NCI-H2107 treated with DMSO at 0.1 percent for 48 hours (cell line): ENCODE measurements at regions not wholly inside any gene's neighbourhood (a gene's known extent, or its start where the extent isn't known, plus 50 kb on each side); places are given as distances from the start of the nearest gene placed in this dataset.

Experiments used
- DNase-seq: peaks from one replicate; lab custom pipeline; 2025; ENCODE audit not compliant: unreplicated experiment; lab: John Stamatoyannopoulos, UW

- DNase-seq = no peak
These were observed 777.2 kb upstream of the ADAMTS5 start for GRCh38 chr21:27743971-27744564.

- DNase-seq = no peak
These were observed 774.8 kb upstream of the ADAMTS5 start for GRCh38 chr21:27741736-27742135.

- no peak for DNase-seq
These were observed 773.2 kb upstream of the ADAMTS5 start for GRCh38 chr21:27740084-27740483.

- DNase-seq = no peak
These were observed 772.3 kb upstream of the ADAMTS5 start for GRCh38 chr21:27739187-27739586.

DNA sequence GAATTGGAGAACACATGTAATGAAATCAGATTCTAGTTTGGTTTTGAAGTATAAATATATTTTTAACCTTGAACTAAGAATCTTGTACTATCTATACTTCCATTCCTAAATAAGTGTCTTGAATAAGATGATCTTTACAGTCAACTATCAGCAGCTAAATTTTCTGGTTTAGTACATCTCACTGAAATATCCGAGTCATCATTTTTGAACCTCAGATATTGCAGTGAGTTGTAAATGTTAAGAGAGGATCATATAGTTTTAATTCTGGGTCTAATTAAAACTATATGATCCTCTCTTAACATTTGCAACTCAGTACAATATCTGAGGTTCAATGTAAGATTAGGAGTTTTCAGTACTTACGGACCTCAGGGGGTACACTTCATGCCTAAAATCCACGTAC is 768.8 kb upstream of the ADAMTS5 start:
- no peak for DNase-seq

DNA sequence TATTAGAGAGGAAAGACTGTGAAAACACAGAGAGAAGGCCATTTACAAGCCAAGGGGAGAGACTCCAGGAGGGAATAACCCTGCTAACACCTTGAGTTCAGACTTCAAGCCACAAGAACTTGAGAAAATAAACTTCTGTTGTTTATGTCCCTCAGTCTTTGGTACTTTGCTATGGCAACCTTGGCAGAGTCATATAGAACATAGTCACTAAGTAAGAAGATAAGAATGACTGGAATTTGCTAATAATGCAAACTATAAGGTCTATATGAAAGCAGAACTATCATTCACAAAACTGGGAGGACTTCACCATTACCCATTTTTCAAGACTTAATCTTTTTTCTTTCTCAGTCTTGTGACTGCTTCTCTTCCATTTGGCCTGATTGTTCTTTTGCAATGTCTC is 767.3 kb upstream of the ADAMTS5 start:
- no peak for DNase-seq

DNA sequence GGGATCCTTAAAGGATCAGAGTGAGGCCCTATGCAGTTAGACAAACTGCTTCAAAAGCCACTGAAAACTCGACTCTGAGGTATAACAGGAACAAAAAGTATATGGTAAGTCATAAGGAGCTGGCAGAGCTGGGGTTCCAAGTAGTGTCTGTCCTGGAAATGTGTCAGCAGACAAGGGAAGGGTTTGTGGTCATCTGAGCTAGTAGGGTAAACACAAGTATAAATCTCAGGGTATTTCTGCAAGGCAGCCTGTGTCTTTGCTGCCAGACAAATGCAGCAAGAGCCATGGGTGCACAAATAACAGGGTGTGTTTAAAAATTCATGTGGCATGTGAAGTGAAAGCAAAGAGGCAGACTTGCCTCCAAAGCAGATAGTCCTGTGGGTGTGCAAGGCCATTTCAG is 759.0 kb upstream of the ADAMTS5 start:
- DNase-seq = no peak

- DNase-seq = no peak
These were observed 755.2 kb upstream of the ADAMTS5 start for GRCh38 chr21:27722095-27722494.

DNA sequence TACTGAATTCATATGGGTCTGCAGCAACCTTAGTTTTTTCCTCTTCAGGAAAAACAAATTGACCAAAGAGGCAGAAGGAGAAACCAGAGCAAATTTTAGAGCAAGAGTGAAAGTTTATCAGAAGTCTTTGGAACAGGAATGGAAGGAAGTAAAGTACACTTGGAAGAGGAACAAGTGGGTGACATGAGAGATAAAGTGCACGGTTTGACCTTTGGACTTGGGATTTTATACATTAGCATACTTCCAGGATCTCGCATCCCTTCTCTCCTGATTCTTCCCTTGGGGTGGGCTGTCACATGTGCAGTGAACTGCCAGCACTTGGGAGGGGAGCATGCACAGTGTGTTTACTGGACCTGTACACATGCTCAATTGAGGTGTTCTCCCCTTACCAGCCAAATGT is 754.8 kb upstream of the ADAMTS5 start:
- no peak for DNase-seq

DNA sequence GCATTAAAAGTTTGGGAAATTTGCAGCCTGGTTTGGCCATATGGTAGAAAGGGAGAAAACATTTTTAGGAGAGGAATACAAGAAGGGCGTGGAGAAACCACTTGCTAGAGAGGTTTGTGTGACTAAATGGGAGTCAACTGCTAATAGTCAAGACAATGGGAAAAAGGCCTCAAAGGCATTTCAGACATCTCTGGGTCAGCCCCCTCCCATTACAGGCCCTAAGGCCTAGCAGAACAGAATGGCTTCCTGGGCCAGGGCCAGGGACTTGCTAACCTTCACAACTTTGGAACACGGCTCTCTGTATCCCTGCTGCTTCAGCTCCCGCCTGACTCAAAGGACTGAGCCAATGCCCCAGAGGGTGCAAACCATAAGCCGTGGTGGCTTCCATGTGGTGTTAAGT is 752.3 kb upstream of the ADAMTS5 start:
- DNase-seq = no peak

DNA sequence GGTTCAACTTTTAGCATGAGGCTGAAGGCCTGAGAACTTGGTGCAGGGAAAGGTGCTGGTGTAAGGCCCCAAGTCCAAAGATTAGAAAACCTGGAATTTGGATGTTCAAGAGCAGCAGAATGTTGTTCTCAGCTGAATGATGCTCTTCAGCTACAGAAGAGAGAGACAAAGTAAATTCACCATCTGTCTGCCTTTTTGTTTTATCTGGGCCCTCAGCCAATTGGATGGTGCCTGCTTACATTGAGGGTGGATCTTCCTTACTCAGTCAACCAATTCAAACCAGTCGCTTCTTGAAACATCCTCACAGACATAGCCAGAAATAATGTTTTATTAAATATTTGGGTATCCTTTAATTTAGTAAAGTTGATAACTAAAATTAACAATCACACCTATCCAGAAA is 748.2 kb upstream of the ADAMTS5 start:
- no peak for DNase-seq

DNA sequence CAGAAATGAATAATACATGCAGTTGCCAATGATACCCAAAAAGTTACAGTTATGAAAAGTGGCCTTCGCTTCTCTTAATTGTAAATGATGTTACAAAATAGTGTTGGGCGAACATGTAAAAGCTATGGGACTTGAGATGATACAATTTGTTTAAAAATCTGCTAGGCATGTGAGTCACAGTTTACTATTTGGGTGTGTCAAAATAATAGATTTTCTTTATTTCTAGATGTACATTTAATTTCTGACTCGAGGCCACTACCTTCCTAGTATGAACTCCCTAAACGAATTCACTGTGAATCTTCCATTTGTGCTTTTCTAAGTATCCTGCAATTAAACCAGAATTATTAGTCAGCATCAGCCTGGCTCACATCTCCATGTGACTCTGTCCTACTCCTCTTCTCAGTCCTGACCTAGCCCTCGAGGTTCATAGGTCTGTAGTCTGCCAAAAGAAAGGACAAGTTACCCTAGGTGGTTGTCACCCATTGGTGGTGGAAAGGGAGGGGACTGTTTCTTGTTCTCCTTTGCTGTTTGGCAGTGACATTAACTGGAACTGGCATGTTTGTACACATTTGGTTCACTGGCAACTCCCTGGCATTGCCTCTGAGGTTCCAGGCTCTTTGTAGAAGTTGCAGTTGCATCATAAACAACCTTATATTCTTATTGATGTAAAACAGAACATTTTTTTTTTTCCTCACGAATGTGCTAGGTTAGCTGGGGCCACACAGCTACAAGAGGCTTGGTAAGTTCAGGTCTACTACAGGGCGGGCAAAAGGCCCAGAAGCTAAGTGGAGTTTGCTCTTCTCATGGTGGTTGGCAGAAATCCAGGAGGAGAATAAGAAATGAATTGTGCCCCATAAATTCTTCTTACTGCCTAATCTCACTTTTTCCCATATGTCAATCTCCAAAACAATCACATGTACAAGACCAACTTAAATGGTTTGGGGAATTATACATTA is 746.5 kb upstream of the ADAMTS5 start:
- no peak for DNase-seq

- DNase-seq = no peak
These were observed 737.8 kb upstream of the ADAMTS5 start for GRCh38 chr21:27704567-27705166.

DNA sequence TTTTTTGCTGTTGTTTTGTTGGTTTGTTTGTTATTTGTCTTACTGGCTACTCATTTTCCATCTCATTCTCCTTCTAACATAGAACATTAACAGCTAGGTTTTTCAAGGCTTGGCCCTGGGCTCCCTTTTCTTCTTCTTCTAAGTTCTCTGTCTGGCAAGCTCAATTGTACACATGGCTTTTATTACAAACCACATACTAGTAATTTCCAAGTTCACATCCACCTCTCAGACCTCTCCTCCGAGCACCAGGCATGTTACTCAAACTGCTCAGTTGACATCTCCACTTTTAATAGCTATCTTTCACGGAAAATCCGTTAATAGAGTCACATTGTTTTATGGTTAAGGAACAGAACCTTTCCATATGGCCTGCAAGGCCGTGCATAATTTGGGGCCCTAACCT is 736.9 kb upstream of the ADAMTS5 start:
- no peak for DNase-seq

- DNase-seq = peak; percentile 22
These were observed 734.2 kb upstream of the ADAMTS5 start for GRCh38 chr21:27700974-27701614.

GRCh38 chr21:27695246-27695645 is 728.4 kb upstream of the ADAMTS5 start:
- no peak for DNase-seq

DNA sequence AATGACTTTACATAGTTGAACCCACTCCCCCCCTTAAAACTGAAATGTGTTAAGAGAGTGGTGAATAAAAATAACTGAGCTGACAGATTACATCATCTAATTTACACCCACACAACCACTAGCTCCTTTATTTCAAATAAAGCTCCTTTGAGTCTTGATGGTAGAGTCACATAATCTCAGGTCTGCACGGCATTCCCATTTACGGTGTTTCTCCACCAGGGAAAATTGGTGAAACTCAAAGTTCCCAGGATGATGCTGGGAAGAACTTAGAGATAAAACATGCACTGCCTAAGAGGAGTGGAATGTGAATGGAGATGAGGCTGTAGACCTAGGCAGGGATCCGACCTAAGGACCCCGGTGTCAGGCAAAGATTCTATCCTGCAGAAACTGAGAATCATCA is 727.8 kb upstream of the ADAMTS5 start:
- DNase-seq = no peak

DNA sequence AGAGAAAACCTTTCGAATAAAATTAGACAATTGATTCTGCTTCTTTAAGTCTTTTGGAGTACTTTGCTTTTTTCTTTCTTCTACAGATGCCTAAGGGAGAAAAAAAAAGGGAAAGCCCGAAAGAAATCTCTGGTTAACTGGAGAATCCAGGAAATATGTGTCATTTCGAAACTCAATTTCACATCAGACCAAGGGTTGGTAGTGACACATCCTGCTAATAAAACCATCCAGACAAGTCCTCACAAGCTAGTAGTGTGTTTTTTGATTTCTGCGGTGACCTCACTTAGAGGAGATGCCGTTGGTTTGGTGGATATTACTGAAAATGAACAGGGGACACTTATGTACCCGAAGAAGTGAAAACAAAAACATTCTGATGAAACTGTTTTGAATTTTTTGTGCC is 726.5 kb upstream of the ADAMTS5 start:
- DNase-seq = no peak

DNA sequence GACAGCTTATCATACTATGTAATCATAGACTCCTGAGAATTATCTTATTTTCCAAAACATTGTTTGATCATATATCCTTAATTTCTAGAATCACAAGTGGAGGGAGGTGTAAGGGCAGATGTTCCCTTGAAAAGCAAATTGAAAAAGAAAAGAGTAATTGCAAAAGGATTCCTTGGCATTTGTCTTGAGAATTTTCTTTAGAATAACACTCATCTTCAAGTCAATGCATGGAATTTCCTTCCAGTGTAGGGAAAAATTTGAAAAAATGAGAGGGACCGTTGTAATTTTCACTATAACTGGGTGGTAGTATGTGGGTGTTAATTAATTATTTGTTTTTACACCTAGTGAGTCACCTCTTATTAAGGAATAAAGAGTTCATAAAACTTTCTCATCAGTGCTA is 724.6 kb upstream of the ADAMTS5 start:
- no peak for DNase-seq

GRCh38 chr21:27691006-27691405 is 724.1 kb upstream of the ADAMTS5 start:
- no peak for DNase-seq

- no peak for DNase-seq
These were observed 723.5 kb upstream of the ADAMTS5 start for GRCh38 chr21:27690426-27690825.

DNA sequence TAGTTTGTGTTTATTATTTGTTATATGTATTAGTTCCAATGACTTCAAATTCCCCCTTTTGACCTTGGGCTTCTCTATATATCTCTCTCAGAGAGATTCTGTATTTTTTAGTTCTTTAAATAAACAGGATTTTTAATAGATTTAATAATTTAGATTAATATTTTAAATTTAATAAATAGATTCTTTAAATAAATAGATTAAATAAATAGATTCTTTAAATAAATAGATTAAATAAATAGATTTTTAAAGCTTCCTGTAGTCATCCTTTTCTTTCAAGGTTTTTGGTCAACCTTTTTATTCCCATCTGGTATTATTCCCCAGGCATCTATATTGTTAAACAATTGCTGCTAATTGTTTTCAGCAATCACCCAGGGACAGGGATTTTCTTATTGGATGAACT is 721.9 kb upstream of the ADAMTS5 start:
- DNase-seq = no peak
